Panc1 (cell line): ENCODE measurements at regions not wholly inside any gene's neighbourhood (a gene's known extent, or its start where the extent isn't known, plus 50 kb on each side); places are given as distances from the start of the nearest gene placed in this dataset.

Experiments used
- ATAC-seq: fragments of 200-7000 bp; cut with Tn5 transposase; 2 replicates; pipeline ENCODE4 v1.9.1; 2020; ENCODE audit warnings: mild to moderate bottlenecking, moderate library complexity
- BruUV-seq: library from RNA; stranded (reverse); fragments of 400-500 nt; replicated peaks from 2 replicates; lab custom pipeline; 2021; lab: Mats Ljungman, UMichigan
- CTCF ChIA-PET: fragments of 300-600 bp; sonication (Branson Sonifier 250); formaldehyde crosslinking; loops from one replicate; lab custom pipeline; 2022; ENCODE audit warnings: antibody characterized with exemption; lab: Charles Lee
- POLR2A ChIA-PET: fragments of 300-600 bp; sonication (Branson Sonifier 250); formaldehyde crosslinking; loops from one replicate; lab custom pipeline; 2022; ENCODE audit warnings: antibody characterized with exemption; lab: Charles Lee
- DNase-seq: peaks from one replicate; pipeline ENCODE4 v3.0.0-alpha.2; 2010; ENCODE audit warnings: low read depth, low spot score
- H3K27ac ChIP-seq: 2 replicates; pipeline ENCODE4 v1.5.1; 2011; ENCODE audit warnings: mild to moderate bottlenecking, low read length, inconsistent platforms
- H3K27me3 ChIP-seq: fragments of 200-500 bp; sonication (Bioruptor generic); 2 replicates; pipeline ENCODE4 v1.6.0; 2014; ENCODE audit warnings: low read length, inconsistent platforms; ENCODE audit not compliant: control insufficient read depth, insufficient read depth
- H3K36me3 ChIP-seq: fragments of 200-500 bp; sonication (Bioruptor generic); 2 replicates; pipeline ENCODE4 v1.5.1; 2014; ENCODE audit warnings: inconsistent platforms, mild to moderate bottlenecking, low read length, moderate library complexity; ENCODE audit not compliant: control insufficient read depth, insufficient read depth
- H3K4me1 ChIP-seq: 2 replicates; pipeline ENCODE4 v1.5.1; 2011; ENCODE audit warnings: inconsistent platforms, mild to moderate bottlenecking, low read length, moderate library complexity; ENCODE audit not compliant: control insufficient read depth, insufficient read depth
- H3K4me3 ChIP-seq, 2 experiments: 2 replicates each; pipeline ENCODE4 v1.5.1; 2011 to 2012; ENCODE audit warnings: low read depth in 2 of 2, low read length in 2 of 2, mild to moderate bottlenecking in 2 of 2, inconsistent platforms in 1 of 2, moderate library complexity in 1 of 2
- H3K9me3 ChIP-seq: fragments of 200-500 bp; sonication (Bioruptor generic); 2 replicates; pipeline ENCODE4 v1.5.1; 2014; ENCODE audit warnings: low read depth, mild to moderate bottlenecking, inconsistent platforms, low read length, moderate library complexity; ENCODE audit not compliant: control insufficient read depth, insufficient read depth
- POLR2AphosphoS5 ChIP-seq: IDR thresholded peaks from 2 replicates; pipeline ENCODE4 v1.6.1; 2012; ENCODE audit warnings: mild to moderate bottlenecking, low read depth, low read length, moderate library complexity
- SIN3A ChIP-seq: IDR thresholded peaks from 2 replicates; pipeline ENCODE4 v1.6.1; 2012; ENCODE audit warnings: low read depth, mild to moderate bottlenecking, low read length, moderate library complexity, borderline replicate concordance; ENCODE audit not compliant: insufficient read depth
- TCF7L2 ChIP-seq: IDR thresholded peaks from 2 replicates; pipeline ENCODE4 v1.6.1; 2011; ENCODE audit warnings: mild to moderate bottlenecking, low read depth, low read length, inconsistent platforms
- in situ Hi-C: cut with HindIII; loops from 2 replicates; pipeline ENCODE4 v1.10.0; 2016; ENCODE audit warnings: low sequenced_read_pairs, low pct_unique_long_range_greater_than_20kb
- intact Hi-C: fragments of 100-400 bp; cut with micrococcal nuclease; formaldehyde crosslinking; loops from one replicate; pipeline ENCODE4 v1.10.0; 2022; ENCODE audit not compliant: unreplicated experiment
- TF ChIP-seq, protein P1 (sequence below), 2 experiments: IDR thresholded peaks; 2 replicates each; pipeline ENCODE4 v1.6.1; 2011 to 2012; ENCODE audit warnings: low read depth in 2 of 2, control low read depth in 1 of 2, low read length in 1 of 2, mild to moderate bottlenecking in 1 of 2, moderate library complexity in 1 of 2; ENCODE audit not compliant: insufficient read depth in 1 of 2
- TF ChIP-seq, protein P2 (sequence below): fragments of 450-650 bp; IDR thresholded peaks from 2 replicates; pipeline ENCODE4 v1.5.1; 2017; ENCODE audit warnings: mild to moderate bottlenecking

DNA sequence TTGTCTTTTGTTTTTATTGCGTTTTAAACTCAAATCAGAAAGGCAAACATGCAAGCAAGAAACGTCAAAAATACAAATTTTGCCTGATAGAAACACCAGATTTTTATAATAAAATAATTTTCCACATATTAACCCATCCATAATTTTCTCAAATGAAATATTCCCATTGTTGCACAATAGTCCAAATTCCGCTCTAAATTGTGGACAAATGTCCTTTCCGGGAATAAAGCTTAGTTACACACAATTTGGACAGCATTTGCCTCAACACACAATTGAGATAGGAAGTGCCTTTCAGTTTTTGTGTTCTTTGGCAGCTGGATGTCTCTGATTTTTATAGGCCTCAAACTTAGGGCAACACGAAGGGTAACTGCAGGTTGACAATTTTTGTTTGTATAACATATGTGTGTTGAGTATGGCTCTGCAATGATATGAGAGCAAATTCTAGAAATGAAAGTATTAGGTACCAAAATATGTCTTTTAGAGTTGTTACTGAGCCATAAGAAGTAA is 105.8 kb downstream of the DIO2 start:
- Histone ChIP-seq H3K27me3 (no peaks in the 10 kb centered on the region), H3K36me3 (no peaks in the 10 kb centered on the region), H3K9me3 (no peaks in the 10 kb centered on the region), H3K4me1 (no peaks in the 10 kb centered on the region), H3K27ac (no peak overlapping the region), H3K4me3 (no peak overlapping the region)
- DNase-seq (no peak), ATAC-seq (no peak)
- TF ChIP-seq, protein P1, sequence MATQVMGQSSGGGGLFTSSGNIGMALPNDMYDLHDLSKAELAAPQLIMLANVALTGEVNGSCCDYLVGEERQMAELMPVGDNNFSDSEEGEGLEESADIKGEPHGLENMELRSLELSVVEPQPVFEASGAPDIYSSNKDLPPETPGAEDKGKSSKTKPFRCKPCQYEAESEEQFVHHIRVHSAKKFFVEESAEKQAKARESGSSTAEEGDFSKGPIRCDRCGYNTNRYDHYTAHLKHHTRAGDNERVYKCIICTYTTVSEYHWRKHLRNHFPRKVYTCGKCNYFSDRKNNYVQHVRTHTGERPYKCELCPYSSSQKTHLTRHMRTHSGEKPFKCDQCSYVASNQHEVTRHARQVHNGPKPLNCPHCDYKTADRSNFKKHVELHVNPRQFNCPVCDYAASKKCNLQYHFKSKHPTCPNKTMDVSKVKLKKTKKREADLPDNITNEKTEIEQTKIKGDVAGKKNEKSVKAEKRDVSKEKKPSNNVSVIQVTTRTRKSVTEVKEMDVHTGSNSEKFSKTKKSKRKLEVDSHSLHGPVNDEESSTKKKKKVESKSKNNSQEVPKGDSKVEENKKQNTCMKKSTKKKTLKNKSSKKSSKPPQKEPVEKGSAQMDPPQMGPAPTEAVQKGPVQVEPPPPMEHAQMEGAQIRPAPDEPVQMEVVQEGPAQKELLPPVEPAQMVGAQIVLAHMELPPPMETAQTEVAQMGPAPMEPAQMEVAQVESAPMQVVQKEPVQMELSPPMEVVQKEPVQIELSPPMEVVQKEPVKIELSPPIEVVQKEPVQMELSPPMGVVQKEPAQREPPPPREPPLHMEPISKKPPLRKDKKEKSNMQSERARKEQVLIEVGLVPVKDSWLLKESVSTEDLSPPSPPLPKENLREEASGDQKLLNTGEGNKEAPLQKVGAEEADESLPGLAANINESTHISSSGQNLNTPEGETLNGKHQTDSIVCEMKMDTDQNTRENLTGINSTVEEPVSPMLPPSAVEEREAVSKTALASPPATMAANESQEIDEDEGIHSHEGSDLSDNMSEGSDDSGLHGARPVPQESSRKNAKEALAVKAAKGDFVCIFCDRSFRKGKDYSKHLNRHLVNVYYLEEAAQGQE (IDR thresholded peaks at IDR 0.05; ENCODE audit: insufficient read depth in 1 of 2, low read depth in 2 of 2, low read length in 1 of 2), result no peak
- TF ChIP-seq POLR2AphosphoS5 (no peak), SIN3A (no peak), TCF7L2 (no peak)
- TF ChIP-seq, protein P2, sequence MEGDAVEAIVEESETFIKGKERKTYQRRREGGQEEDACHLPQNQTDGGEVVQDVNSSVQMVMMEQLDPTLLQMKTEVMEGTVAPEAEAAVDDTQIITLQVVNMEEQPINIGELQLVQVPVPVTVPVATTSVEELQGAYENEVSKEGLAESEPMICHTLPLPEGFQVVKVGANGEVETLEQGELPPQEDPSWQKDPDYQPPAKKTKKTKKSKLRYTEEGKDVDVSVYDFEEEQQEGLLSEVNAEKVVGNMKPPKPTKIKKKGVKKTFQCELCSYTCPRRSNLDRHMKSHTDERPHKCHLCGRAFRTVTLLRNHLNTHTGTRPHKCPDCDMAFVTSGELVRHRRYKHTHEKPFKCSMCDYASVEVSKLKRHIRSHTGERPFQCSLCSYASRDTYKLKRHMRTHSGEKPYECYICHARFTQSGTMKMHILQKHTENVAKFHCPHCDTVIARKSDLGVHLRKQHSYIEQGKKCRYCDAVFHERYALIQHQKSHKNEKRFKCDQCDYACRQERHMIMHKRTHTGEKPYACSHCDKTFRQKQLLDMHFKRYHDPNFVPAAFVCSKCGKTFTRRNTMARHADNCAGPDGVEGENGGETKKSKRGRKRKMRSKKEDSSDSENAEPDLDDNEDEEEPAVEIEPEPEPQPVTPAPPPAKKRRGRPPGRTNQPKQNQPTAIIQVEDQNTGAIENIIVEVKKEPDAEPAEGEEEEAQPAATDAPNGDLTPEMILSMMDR, result no peak
- in situ Hi-C loops, result no loop called here
- no TSS peak for BruUV-seq
- CTCF ChIA-PET, result no interaction called here
- intact Hi-C loops, result no loop called here
- POLR2A ChIA-PET, result no interaction called here

DNA sequence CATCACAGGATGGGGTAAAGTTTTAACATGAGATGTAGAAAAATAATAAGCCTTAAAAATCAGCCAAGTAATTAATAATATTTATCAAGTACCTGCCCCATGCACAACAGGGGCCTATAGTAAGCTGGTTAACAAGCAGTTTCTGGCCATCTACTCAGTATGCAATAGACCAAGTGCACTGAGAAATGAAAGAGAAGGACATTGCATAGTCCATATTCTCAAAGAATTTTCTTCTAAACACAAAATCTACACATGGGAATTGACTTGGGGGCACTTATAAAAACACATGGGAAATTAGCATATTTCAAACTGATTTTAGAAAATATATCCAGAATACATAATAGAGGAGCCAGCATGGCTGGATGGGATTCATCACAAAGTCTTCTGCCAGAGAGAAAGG is 109.5 kb downstream of the DIO2 start:
- TF ChIP-seq, protein P2, result no peak
- TF ChIP-seq, protein P1 (IDR thresholded peaks at IDR 0.05; ENCODE audit: insufficient read depth in 1 of 2, low read depth in 2 of 2, low read length in 1 of 2), result no peak
- no peak for TF ChIP-seq POLR2AphosphoS5
- TF ChIP-seq TCF7L2, result no peak
- no peak for TF ChIP-seq SIN3A
- Histone ChIP-seq H3K4me3 (no peak overlapping the region), H3K4me1 (no peaks in the 10 kb centered on the region), H3K9me3 (no peaks in the 10 kb centered on the region), H3K36me3 (no peaks in the 10 kb centered on the region), H3K27ac (no peak overlapping the region), H3K27me3 (no peaks in the 10 kb centered on the region)
- intact Hi-C loops, result no loop called here
- ATAC-seq (no peak), DNase-seq (no peak)
- CTCF ChIA-PET, result no interaction called here
- no TSS peak for BruUV-seq
- in situ Hi-C loops, result no loop called here
- POLR2A ChIA-PET, result no interaction called here
